ENCODE measurements at regions not wholly inside any gene's neighbourhood (a gene's known extent, or its start where the extent isn't known, plus 50 kb on each side); places are given as distances from the start of the nearest gene placed in this dataset.

DNA sequence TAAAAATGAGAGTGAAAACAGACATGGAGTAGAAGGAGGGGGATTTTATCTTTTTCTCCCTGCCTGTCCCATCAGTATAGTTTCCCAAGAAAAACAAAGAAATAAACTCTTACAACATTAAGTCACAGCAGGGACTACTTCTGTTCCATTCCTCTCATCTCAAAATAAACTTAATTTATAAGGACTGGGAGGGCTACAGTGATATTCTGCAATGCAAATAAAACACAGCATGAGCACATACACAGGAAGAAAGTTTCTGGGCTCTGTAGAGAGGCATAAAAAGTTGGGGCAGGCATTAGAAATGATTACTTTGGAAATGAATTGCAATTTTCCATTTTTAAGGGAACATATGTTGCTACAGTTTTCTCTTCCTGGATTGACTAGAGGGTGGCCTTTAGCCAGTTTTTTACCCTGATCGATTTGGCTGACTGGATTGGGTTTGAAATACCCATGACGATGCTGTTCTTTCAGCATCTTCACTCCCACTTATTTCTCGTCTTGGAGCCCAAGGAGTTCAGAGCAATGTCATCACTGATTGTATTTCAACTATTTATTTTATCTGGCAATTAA, 157.1 kb downstream of the ACTR3 start:
- no peak overlapping the region for H3K4me3 ChIP-seq (ENCODE audit: low read depth, low read length)
- in situ Hi-C loops (cut with HindIII; ENCODE audit: low sequenced_read_pairs): no loop called here
- TF ChIP-seq, protein P1, sequence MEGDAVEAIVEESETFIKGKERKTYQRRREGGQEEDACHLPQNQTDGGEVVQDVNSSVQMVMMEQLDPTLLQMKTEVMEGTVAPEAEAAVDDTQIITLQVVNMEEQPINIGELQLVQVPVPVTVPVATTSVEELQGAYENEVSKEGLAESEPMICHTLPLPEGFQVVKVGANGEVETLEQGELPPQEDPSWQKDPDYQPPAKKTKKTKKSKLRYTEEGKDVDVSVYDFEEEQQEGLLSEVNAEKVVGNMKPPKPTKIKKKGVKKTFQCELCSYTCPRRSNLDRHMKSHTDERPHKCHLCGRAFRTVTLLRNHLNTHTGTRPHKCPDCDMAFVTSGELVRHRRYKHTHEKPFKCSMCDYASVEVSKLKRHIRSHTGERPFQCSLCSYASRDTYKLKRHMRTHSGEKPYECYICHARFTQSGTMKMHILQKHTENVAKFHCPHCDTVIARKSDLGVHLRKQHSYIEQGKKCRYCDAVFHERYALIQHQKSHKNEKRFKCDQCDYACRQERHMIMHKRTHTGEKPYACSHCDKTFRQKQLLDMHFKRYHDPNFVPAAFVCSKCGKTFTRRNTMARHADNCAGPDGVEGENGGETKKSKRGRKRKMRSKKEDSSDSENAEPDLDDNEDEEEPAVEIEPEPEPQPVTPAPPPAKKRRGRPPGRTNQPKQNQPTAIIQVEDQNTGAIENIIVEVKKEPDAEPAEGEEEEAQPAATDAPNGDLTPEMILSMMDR (IDR thresholded peaks at IDR 0.05; ENCODE audit: low read depth, low read length): no peak
- no peak for DNase-seq (ENCODE audit: low read depth, low spot score)

DNA sequence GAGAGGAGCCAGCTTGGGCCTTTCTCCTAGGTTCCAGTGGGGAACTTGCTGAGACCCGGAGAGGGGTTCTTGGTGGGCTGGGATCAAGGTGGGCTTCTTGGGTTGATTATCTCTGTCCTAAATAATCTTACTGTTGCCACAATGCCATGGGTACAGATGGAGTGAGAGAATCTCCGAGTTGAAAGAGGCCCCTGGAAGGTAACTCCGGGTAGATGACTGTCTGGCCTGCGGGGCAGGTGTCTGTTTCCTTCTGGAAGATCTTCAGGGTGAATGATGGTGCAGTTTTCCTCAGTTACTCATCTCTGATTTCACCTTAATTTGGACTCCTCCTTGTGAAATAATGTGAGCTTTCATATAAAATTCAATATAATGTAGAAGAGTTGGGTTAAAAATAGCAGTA, 159.4 kb downstream of the ACTR3 start:
- in situ Hi-C loops (cut with HindIII; ENCODE audit: low sequenced_read_pairs): no loop called here
- DNase-seq (ENCODE audit: low read depth, low spot score): no peak
- no peak overlapping the region for H3K4me3 ChIP-seq (ENCODE audit: low read depth, low read length)
- TF ChIP-seq, protein P1 (IDR thresholded peaks at IDR 0.05; ENCODE audit: low read depth, low read length): no peak

DNA sequence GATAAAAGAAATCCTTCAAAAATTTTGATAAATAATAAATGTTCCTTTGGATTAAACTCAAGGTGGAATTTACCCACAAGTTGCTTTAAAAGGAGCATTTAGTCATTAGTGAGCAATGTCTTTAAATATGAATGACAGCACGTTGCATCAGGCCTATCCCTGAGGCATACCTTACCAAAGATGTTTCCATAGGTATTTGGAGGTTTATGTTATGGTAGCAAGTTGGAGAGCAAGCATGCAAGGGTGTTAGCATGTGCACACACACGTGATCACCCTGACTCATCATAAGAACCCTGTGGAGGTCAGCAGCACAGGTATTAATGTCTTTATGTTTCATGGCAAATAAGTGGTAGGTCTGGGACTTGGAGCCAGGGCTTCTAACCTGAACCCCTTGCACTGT, 159.9 kb downstream of the ACTR3 start:
- in situ Hi-C loops (cut with HindIII; ENCODE audit: low sequenced_read_pairs): no loop called here
- no peak for DNase-seq (ENCODE audit: low read depth, low spot score)
- no peak overlapping the region for H3K4me3 ChIP-seq (ENCODE audit: low read depth, low read length)
- TF ChIP-seq, protein P1 (IDR thresholded peaks at IDR 0.05; ENCODE audit: low read depth, low read length): no peak

DNA sequence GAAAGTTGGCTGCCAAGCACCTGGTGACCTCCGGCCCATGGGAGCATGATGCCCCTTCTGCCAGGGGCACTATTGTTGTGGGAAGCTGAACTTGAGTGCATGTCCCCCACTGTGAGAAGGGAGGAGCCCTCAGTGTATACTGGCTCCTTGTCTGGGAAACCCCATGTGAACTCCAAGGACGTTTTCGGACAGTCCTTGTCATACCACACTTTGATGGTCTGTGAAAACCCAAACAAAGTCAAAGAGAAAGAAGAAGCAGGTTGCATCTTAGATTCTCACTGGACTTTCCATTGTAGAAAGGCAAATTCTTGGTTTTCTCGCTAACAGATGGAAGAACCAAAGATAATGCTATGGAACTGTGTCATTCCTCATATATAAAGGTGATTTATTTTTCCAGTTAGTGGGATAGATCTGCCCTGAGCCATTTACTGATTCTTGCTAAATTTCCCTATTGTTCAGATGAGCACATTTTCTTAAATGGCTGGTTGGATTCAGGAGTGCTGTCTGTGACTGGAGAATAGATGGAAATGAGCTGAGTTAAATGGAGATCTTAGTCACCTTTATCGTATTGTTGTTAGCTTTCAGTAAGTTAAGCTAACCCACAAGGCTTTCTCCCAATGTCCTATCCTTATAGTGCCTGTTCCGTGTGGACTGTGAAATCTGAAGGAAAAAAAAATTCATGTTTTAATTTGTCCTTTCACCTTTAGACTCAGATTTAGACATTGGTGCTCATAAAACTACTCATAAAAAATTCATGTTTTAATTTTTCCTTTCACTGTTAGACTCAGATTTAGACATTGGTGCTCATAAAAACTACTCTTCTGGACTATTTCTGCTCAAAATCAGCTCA, 166.6 kb downstream of the ACTR3 start:
- TF ChIP-seq, protein P1 (IDR thresholded peaks at IDR 0.05; ENCODE audit: low read depth, low read length): no peak
- DNase-seq (ENCODE audit: low read depth, low spot score): no peak
- in situ Hi-C loops (cut with HindIII; ENCODE audit: low sequenced_read_pairs): no loop called here
- H3K4me3 ChIP-seq (ENCODE audit: low read depth, low read length): no peak overlapping the region

DNA sequence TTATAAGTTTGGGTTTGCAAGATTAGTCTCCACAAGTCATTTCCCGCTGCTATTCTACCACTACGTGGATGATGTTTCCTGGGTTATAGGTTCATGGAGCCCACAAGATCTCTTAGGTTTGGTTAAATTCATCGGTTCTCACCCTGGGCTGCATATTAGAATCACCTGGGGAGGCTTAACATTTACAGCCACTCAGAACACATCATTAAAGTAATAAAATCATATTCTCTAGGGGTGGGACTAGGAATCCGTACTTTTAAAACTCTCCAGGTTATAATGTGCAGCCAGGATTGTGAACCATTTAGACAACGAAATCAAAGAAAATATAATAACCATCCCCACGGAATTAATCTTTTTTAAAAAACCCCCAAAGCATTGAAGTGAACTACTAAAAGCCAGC, 167.7 kb downstream of the ACTR3 start:
- TF ChIP-seq, protein P1 (IDR thresholded peaks at IDR 0.05; ENCODE audit: low read depth, low read length): no peak
- in situ Hi-C loops (cut with HindIII; ENCODE audit: low sequenced_read_pairs): no loop called here
- H3K4me3 ChIP-seq (ENCODE audit: low read depth, low read length): no peak overlapping the region
- DNase-seq (ENCODE audit: low read depth, low spot score): no peak

DNA sequence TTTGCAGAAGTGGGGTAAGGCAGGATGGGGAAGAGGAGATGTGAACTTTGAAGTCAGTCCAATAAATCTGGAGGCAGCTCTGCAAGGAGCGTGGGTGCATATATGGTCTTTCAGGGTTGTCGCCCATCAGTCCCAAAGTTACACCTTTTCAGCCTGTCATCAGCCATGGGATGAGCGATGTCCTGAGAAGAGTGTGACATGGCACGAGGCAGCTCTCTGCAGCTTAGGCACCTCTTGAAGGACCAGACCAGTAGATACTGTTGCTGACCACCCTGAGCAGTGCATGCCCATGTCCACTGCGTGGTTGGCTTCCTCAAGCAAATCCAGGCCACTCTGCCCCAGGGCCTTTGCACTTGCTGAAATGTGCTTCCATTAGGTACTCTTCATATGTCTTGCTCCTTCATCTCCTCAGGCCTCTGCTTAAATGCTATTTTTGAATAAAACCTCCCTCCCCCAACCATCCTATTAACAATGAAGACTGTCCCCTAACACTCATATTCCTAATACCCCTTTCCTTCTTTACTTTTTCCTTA, 171.7 kb downstream of the ACTR3 start:
- H3K4me3 ChIP-seq (ENCODE audit: low read depth, low read length): no peak overlapping the region
- no peak for DNase-seq (ENCODE audit: low read depth, low spot score)
- in situ Hi-C loops (cut with HindIII; ENCODE audit: low sequenced_read_pairs): no loop called here
- TF ChIP-seq, protein P1 (IDR thresholded peaks at IDR 0.05; ENCODE audit: low read depth, low read length): no peak

Data from astrocyte of the spinal cord (primary cell).